ENCODE measurements at regions not wholly inside any gene's neighbourhood (a gene's known extent, or its start where the extent isn't known, plus 50 kb on each side); places are given as distances from the start of the nearest gene placed in this dataset.

GRCh38 chr3:111286746-111287145 lies 215.1 kb downstream of the NECTIN3 start (continued):
- no peak for TF ChIP-seq REST (IDR thresholded peaks at IDR 0.05; ENCODE audit: unreplicated experiment)
- TF ChIP-seq EZH2 (IDR thresholded peaks at IDR 0.05; ENCODE audit: low read depth, unreplicated experiment) = no peak
- TF ChIP-seq EZH2phosphoT487 (IDR thresholded peaks at IDR 0.05; ENCODE audit: unreplicated experiment) = no peak
- no peak for TF ChIP-seq CREB1 (CRISPR knock-in tag; IDR thresholded peaks at IDR 0.05; ENCODE audit: low read depth)

GRCh38 chr3:111292117-111292516 lies 220.5 kb downstream of the NECTIN3 start:
- no peak overlapping the region for H3K4me3 ChIP-seq
- ATAC-seq = no peak
- H3K27me3 Mint-ChIP-seq (ENCODE audit: insufficient read depth, low read depth, poor library complexity) = no peaks in the 10 kb centered on the region
- H3K4me1 ChIP-seq (ENCODE audit: insufficient read depth) = no peaks in the 10 kb centered on the region
- no peaks in the 10 kb centered on the region for H3K9me3 Mint-ChIP-seq
- H3K79me2 ChIP-seq (replicated peaks; ENCODE audit: insufficient read depth) = no peaks in the 10 kb centered on the region
- no peak overlapping the region for H3K27ac ChIP-seq (ENCODE audit: low read depth)
- H2AFZ ChIP-seq = no peak overlapping the region
- H3K36me3 ChIP-seq (ENCODE audit: insufficient read depth) = no peaks in the 10 kb centered on the region
- H3K36me3 Mint-ChIP-seq (ENCODE audit: low read depth) = no peaks in the 10 kb centered on the region
- no peaks in the 10 kb centered on the region for H4K20me1 ChIP-seq (replicated peaks; ENCODE audit: insufficient read depth)
- H3K4me3 Mint-ChIP-seq = no peak overlapping the region
- no peak overlapping the region for H3K27ac Mint-ChIP-seq
- no peaks in the 10 kb centered on the region for H3F3A ChIP-seq (replicated peaks; ENCODE audit: low read depth)
- no peak overlapping the region for H3K4me2 ChIP-seq
- DNase-seq (ENCODE audit: low spot score) = no peak
- no peaks in the 10 kb centered on the region for H3K9me2 ChIP-seq (ENCODE audit: insufficient read depth)
- H3K27me3 ChIP-seq (ENCODE audit: insufficient read depth) = no peaks in the 10 kb centered on the region
- no peaks in the 10 kb centered on the region for H3K4me1 Mint-ChIP-seq
- TF ChIP-seq POLR2AphosphoS5 (IDR thresholded peaks at IDR 0.05; ENCODE audit: low read depth) = no peak
- no peak for TF ChIP-seq NANOG (IDR thresholded peaks at IDR 0.05; ENCODE audit: borderline replicate concordance)
- TF ChIP-seq STAT1 (IDR thresholded peaks at IDR 0.05; ENCODE audit: unreplicated experiment) = no peak
- no peak for TF ChIP-seq JUNB (IDR thresholded peaks at IDR 0.05; ENCODE audit: unreplicated experiment)
- TF ChIP-seq ZNF331 (CRISPR knock-in tag; IDR thresholded peaks at IDR 0.05; ENCODE audit: low read depth) = no peak
- TF ChIP-seq EZH2phosphoT487 (IDR thresholded peaks at IDR 0.05; ENCODE audit: unreplicated experiment) = no peak
- TF ChIP-seq REST (IDR thresholded peaks at IDR 0.05; ENCODE audit: unreplicated experiment) = no peak
- TF ChIP-seq EZH2 (IDR thresholded peaks at IDR 0.05; ENCODE audit: low read depth, unreplicated experiment) = no peak
- no peak for TF ChIP-seq CREB1 (CRISPR knock-in tag; IDR thresholded peaks at IDR 0.05; ENCODE audit: low read depth)
- no peak for TF ChIP-seq ZNF462 (CRISPR knock-in tag; IDR thresholded peaks at IDR 0.05)
